Non-pigmented ciliary epithelial cell (primary cell): ENCODE measurements at regions not wholly inside any gene's neighbourhood (a gene's known extent, or its start where the extent isn't known, plus 50 kb on each side); places are given as distances from the start of the nearest gene placed in this dataset.

Experiments
- DNase-seq: peaks from one replicate; pipeline ENCODE4 v3.0.0-alpha.2; 2010; ENCODE audit warnings: low read depth

- no peak for DNase-seq
These were observed 95.9 kb upstream of the MTNR1B start for GRCh38 chr11:92873551-92873950.

GRCh38 chr11:92875473-92875872 lies 94.0 kb upstream of the MTNR1B start:
- no peak for DNase-seq

GRCh38 chr11:92879086-92879485 lies 90.4 kb upstream of the MTNR1B start:
- DNase-seq, result no peak

GRCh38 chr11:92880381-92880780 lies 89.1 kb upstream of the MTNR1B start:
- DNase-seq, result peak; percentile 14

GRCh38 chr11:92881940-92882450 lies 87.5 kb upstream of the MTNR1B start:
- no peak for DNase-seq

GRCh38 chr11:92882828-92883611 lies 86.4 kb upstream of the MTNR1B start:
- no peak for DNase-seq

GRCh38 chr11:92885600-92885999 lies 83.9 kb upstream of the MTNR1B start:
- no peak for DNase-seq

GRCh38 chr11:92886243-92886905 lies 83.1 kb upstream of the MTNR1B start:
- DNase-seq, result peak; percentile 8

GRCh38 chr11:92888696-92889095 lies 80.8 kb upstream of the MTNR1B start:
- no peak for DNase-seq

- DNase-seq, result no peak
These were observed 78.6 kb upstream of the MTNR1B start for GRCh38 chr11:92890846-92891245.

- no peak for DNase-seq
These were observed 76.4 kb upstream of the MTNR1B start for GRCh38 chr11:92892802-92893684.

- DNase-seq, result no peak
These were observed 75.3 kb upstream of the MTNR1B start for GRCh38 chr11:92894197-92894596.

GRCh38 chr11:92897487-92897886 lies 72.0 kb upstream of the MTNR1B start:
- DNase-seq, result no peak

- DNase-seq, result no peak
These were observed 67.0 kb upstream of the MTNR1B start for GRCh38 chr11:92902417-92902816.

- DNase-seq, result no peak
These were observed 61.8 kb upstream of the MTNR1B start for GRCh38 chr11:92907671-92908070.

GRCh38 chr11:92909214-92909613 lies 60.2 kb upstream of the MTNR1B start:
- no peak for DNase-seq

GRCh38 chr11:92911478-92911877 lies 58.0 kb upstream of the MTNR1B start:
- DNase-seq, result no peak

- DNase-seq, result no peak
These were observed 53.9 kb upstream of the MTNR1B start for GRCh38 chr11:92915551-92915950.

GRCh38 chr11:92916299-92916698 lies 53.2 kb upstream of the MTNR1B start:
- DNase-seq, result no peak

- no peak for DNase-seq
These were observed 51.5 kb upstream of the MTNR1B start for GRCh38 chr11:92917927-92918326.

GRCh38 chr11:92919048-92919447 lies 50.4 kb upstream of the MTNR1B start:
- no peak for DNase-seq
